PC-3 (cell line): ENCODE measurements at regions not wholly inside any gene's neighbourhood (a gene's known extent, or its start where the extent isn't known, plus 50 kb on each side); places are given as distances from the start of the nearest gene placed in this dataset.
"Not testable (repeated sequence)": the region's sequence is repeated elsewhere in the genome, so short reads cannot be mapped to it uniquely, and the experiment has no call there.

Source experiments
- ATAC-seq: fragments of 200-7000 bp; cut with Tn5 transposase; 2 replicates; pipeline ENCODE4 v1.9.1; 2020; ENCODE audit warnings: mild to moderate bottlenecking, moderate library complexity
- BruUV-seq: library from RNA; stranded (reverse); fragments of 400-500 nt; replicated peaks from 2 replicates; lab custom pipeline; 2021; lab: Mats Ljungman, UMichigan
- CTCF ChIA-PET: fragments of 300-600 bp; sonication (Branson Sonifier 250); formaldehyde crosslinking; loops from one replicate; lab custom pipeline; 2022; ENCODE audit warnings: antibody characterized with exemption; lab: Charles Lee
- POLR2A ChIA-PET: fragments of 300-600 bp; sonication (Branson Sonifier 250); formaldehyde crosslinking; loops from one replicate; lab custom pipeline; 2022; ENCODE audit warnings: antibody characterized with exemption; ENCODE audit not compliant: unreplicated experiment; lab: Charles Lee
- DNase-seq: peaks from one replicate; pipeline ENCODE4 v3.0.0-alpha.2; 2015
- H2AFZ ChIP-seq: fragments of 300-600 bp; sonication (generic); 2 replicates; pipeline ENCODE4 v1.6.0; 2016; ENCODE audit warnings: antibody characterized with exemption, low read length
- H3F3A ChIP-seq: fragments of 300-600 bp; sonication (generic); one replicate; pipeline ENCODE4 v1.6.0; 2017; ENCODE audit warnings: antibody characterized with exemption, low read length, control low read depth, mild to moderate bottlenecking; ENCODE audit not compliant: unreplicated experiment
- H3K27ac ChIP-seq: fragments of 300-600 bp; sonication (generic); 2 replicates; pipeline ENCODE4 v1.5.1; 2016; ENCODE audit warnings: mild to moderate bottlenecking, low read length
- H3K27me3 ChIP-seq: fragments of 300-600 bp; sonication (generic); 2 replicates; pipeline ENCODE4 v1.6.1; 2016; ENCODE audit warnings: low read length, mixed read lengths
- H3K36me3 ChIP-seq: fragments of 300-600 bp; sonication (generic); 2 replicates; pipeline ENCODE4 v1.6.1; 2016; ENCODE audit warnings: low read depth, mixed run types, low read length, mixed read lengths
- H3K4me1 ChIP-seq: fragments of 300-600 bp; sonication (generic); 2 replicates; pipeline ENCODE4 v1.5.1; 2016; ENCODE audit warnings: low read length; ENCODE audit not compliant: insufficient read depth
- H3K4me2 ChIP-seq: fragments of 300-600 bp; sonication (generic); 2 replicates; pipeline ENCODE4 v1.6.0; 2016; ENCODE audit warnings: low read length
- H3K4me3 ChIP-seq: fragments of 300-600 bp; sonication (generic); 2 replicates; pipeline ENCODE4 v1.5.1; 2016; ENCODE audit warnings: mild to moderate bottlenecking, low read length, mixed read lengths
- H3K79me2 ChIP-seq: fragments of 300-600 bp; sonication (generic); 2 replicates; pipeline ENCODE4 v1.6.1; 2017; ENCODE audit warnings: low read length, mixed read lengths
- H3K9ac ChIP-seq: fragments of 300-600 bp; sonication (generic); 2 replicates; pipeline ENCODE4 v1.6.0; 2016; ENCODE audit warnings: mild to moderate bottlenecking, low read length
- H3K9me2 ChIP-seq: fragments of 300-600 bp; sonication (generic); replicated peaks from 2 replicates; pipeline ENCODE4 v1.6.1; 2016; ENCODE audit warnings: mixed run types, low read length, mixed read lengths
- H3K9me3 ChIP-seq: fragments of 300-600 bp; sonication (generic); 2 replicates; pipeline ENCODE4 v1.6.1; 2016; ENCODE audit warnings: low read length, mixed read lengths
- H4K20me1 ChIP-seq: fragments of 300-600 bp; sonication (generic); 2 replicates; pipeline ENCODE4 v1.6.1; 2016; ENCODE audit warnings: low read length, mixed read lengths
- CTCF ChIP-seq: fragments of 300-600 bp; sonication (generic); conservative IDR thresholded peaks from 2 replicates; pipeline ENCODE4 v1.5.1; 2017; ENCODE audit warnings: antibody characterized with exemption, low read depth, mild to moderate bottlenecking, low read length
- EZH2 ChIP-seq: fragments of 300-600 bp; sonication (generic); IDR thresholded peaks from one replicate; pipeline ENCODE4 v1.6.1; 2017; ENCODE audit warnings: antibody characterized with exemption, mild to moderate bottlenecking, low read length; ENCODE audit not compliant: unreplicated experiment
- EZH2phosphoT487 ChIP-seq: fragments of 300-600 bp; sonication (generic); IDR thresholded peaks from 2 replicates; pipeline ENCODE4 v1.6.1; 2018; ENCODE audit warnings: mild to moderate bottlenecking, antibody characterized with exemption, low read length, borderline replicate concordance
- intact Hi-C: fragments of 100-400 bp; cut with micrococcal nuclease; formaldehyde crosslinking; loops from 2 replicates; pipeline ENCODE4 v1.9.0; 2023

DNA sequence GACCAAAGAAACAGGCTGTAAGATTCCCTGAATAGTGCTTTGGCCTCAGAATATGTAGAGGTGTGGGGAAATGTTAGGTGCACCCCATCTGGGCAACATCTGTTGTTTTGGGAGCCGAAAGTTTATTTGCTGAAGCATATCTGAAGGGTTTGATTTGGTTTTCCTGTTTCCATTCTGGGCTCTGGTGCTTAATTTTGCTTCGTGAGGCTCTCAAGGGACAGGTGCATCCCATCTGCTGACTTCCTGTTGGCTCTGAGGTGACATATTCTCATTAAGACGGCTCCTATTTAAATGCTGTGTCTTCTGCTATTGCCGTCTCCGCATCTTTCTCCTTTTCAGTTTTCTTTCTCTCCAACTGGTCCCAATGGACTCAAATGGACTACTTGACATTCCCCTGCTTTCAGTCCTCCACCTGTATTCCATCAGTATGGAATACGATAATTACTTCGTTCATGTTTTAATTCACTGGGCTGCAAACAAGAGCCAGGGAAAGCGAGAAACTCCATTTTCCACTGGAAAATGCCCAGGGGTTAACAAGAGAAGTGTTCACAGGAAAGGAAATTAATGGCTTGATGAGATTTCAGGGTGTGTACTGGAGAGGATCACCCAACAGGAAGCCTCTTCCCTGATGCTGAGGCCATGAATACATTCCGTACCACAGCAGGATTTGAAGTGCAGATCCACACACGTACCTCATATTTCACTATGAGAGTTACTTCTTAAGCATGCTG is 104.0 kb downstream of the MTX3 start:
- no peaks in the 10 kb centered on the region for H3K9me3 ChIP-seq
- H3K36me3 ChIP-seq: no peaks in the 10 kb centered on the region
- H3K79me2 ChIP-seq: no peaks in the 10 kb centered on the region
- intact Hi-C loops: no loop called here
- DNase-seq (no peak), ATAC-seq (no peak)
- H3K27me3 ChIP-seq: peaks cover 25% of the 10 kb centered on the region
- H3K9me2 ChIP-seq: no peaks in the 10 kb centered on the region
- POLR2A ChIA-PET: no interaction called here
- no peaks in the 10 kb centered on the region for H3F3A ChIP-seq
- H3K4me3 ChIP-seq: no peak overlapping the region
- H4K20me1 ChIP-seq: no peaks in the 10 kb centered on the region
- CTCF ChIA-PET: no interaction called here
- BruUV-seq: no TSS peak
- H2AFZ ChIP-seq: no peak overlapping the region
- no peak overlapping the region for H3K4me2 ChIP-seq
- H3K27ac ChIP-seq: no peak overlapping the region
- no peak overlapping the region for H3K9ac ChIP-seq
- TF ChIP-seq CTCF: no peak
- no peaks in the 10 kb centered on the region for H3K4me1 ChIP-seq

DNA sequence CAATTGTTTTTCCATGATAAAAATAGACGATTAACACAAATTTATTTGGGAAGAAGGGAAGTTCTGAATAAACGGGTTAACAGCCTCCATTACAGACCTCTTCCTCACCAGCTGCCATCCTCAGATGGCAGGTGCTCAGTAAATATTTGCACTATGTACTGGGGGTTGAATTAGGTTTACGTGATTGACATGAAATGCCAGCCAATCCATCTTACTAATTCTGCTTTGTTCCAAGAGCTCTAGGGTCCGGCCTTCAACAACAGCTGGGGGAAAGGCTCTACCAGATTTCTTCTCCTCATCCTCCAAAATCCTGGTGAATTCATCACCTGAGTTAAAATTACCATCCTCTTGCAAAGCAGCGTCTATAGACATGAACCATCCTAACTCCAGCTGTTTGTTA is 104.6 kb downstream of the MTX3 start:
- Histone ChIP-seq H3K27me3 (peaks cover 24% of the 10 kb centered on the region), H4K20me1 (no peaks in the 10 kb centered on the region), H2AFZ (no peak overlapping the region), H3K27ac (no peak overlapping the region), H3K9ac (no peak overlapping the region), H3K9me3 (no peaks in the 10 kb centered on the region), H3K4me3 (no peak overlapping the region), H3F3A (no peaks in the 10 kb centered on the region), H3K79me2 (no peaks in the 10 kb centered on the region), H3K9me2 (no peaks in the 10 kb centered on the region), H3K4me2 (no peak overlapping the region), H3K4me1 (no peaks in the 10 kb centered on the region), H3K36me3 (no peaks in the 10 kb centered on the region)
- no TSS peak for BruUV-seq
- CTCF ChIA-PET: no interaction called here
- TF ChIP-seq EZH2phosphoT487 (no peak), CTCF (no peak), EZH2 (no peak)
- POLR2A ChIA-PET: no interaction called here
- DNase-seq (no peak), ATAC-seq (no peak)
- intact Hi-C loops: no loop called here

DNA sequence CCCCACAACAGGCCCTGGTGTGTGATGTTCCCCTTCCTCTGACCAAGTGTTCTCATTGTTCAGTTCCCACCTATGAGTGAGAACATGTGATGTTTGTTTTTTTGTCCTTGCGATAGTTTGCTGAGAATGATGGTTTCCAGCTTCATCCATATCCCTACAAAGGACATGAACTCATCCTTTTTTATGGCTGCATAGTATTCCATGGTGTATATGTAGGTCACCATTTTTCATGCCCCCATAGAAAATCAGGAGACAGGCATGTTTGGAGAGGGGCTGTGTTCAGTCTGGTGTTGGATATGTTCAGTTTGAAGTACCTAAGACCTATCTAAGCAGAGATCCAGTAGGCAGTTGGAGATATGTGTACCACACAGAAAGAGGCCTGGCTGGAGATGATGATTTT is 111.2 kb downstream of the MTX3 start:
- H3K4me1 ChIP-seq, CTCF ChIA-PET, H3K4me2 ChIP-seq, H3K9me3 ChIP-seq, H3F3A ChIP-seq, H4K20me1 ChIP-seq, POLR2A ChIA-PET, H3K79me2 ChIP-seq, H3K4me3 ChIP-seq, H2AFZ ChIP-seq, H3K36me3 ChIP-seq, H3K27ac ChIP-seq, H3K27me3 ChIP-seq, DNase-seq, H3K9ac ChIP-seq, ATAC-seq, intact Hi-C loops, BruUV-seq, H3K9me2 ChIP-seq: not testable (repeated sequence)
